Ishikawa (cell line): ENCODE measurements at regions not wholly inside any gene's neighbourhood (a gene's known extent, or its start where the extent isn't known, plus 50 kb on each side); places are given as distances from the start of the nearest gene placed in this dataset.

Experiments used
- CEBPB ChIP-seq: IDR thresholded peaks from 2 replicates; pipeline ENCODE4 v1.6.1; 2012
- CREB1 ChIP-seq: IDR thresholded peaks from 2 replicates; pipeline ENCODE4 v1.6.1; 2012; ENCODE audit warnings: low read depth
- EGR1 ChIP-seq: IDR thresholded peaks from 2 replicates; pipeline ENCODE4 v1.6.1; 2012
- EP300 ChIP-seq: IDR thresholded peaks from 2 replicates; pipeline ENCODE4 v1.6.1; 2012; ENCODE audit warnings: borderline replicate concordance
- FOXM1 ChIP-seq: IDR thresholded peaks from 2 replicates; pipeline ENCODE4 v1.6.1; 2012; ENCODE audit warnings: low read depth, borderline replicate concordance
- MAX ChIP-seq: IDR thresholded peaks from 2 replicates; pipeline ENCODE4 v1.6.1; 2012
- NFIC ChIP-seq: IDR thresholded peaks from 2 replicates; pipeline ENCODE4 v1.6.1; 2012
- REST ChIP-seq: IDR thresholded peaks from 2 replicates; pipeline ENCODE4 v1.6.1; 2012; ENCODE audit warnings: low read depth, mild to moderate bottlenecking
- TCF12 ChIP-seq: IDR thresholded peaks from 2 replicates; pipeline ENCODE4 v1.6.1; 2012; ENCODE audit warnings: low read depth
- USF1 ChIP-seq: IDR thresholded peaks from 2 replicates; pipeline ENCODE4 v1.6.1; 2012
- YY1 ChIP-seq: IDR thresholded peaks from 2 replicates; pipeline ENCODE4 v1.6.1; 2012; ENCODE audit warnings: low read depth
- ZBTB7A ChIP-seq: IDR thresholded peaks from 2 replicates; pipeline ENCODE4 v1.6.1; 2012; ENCODE audit warnings: low read depth

- TF ChIP-seq YY1 (no peak), USF1 (no peak), EP300 (no peak), NFIC (no peak)
Observed at GRCh38 chr10:89075631-89076030, 85.0 kb downstream of the FAS start.

GRCh38 chr10:89074120-89074519 lies 83.5 kb downstream of the FAS start:
- TF ChIP-seq REST (no peak), EP300 (no peak), TCF12 (no peak), MAX (no peak)

- TF ChIP-seq YY1 (no peak), EGR1 (no peak), NFIC (no peak), ZBTB7A (no peak), CREB1 (no peak), EP300 (no peak)
Observed at GRCh38 chr10:89073719-89074118, 83.1 kb downstream of the FAS start.

GRCh38 chr10:89069589-89069988 lies 79.0 kb downstream of the FAS start:
- TF ChIP-seq ZBTB7A (no peak), EGR1 (no peak), FOXM1 (no peak), CEBPB (no peak)
